ENCODE measurements at regions not wholly inside any gene's neighbourhood (a gene's known extent, or its start where the extent isn't known, plus 50 kb on each side); places are given as distances from the start of the nearest gene placed in this dataset.

GRCh38 chr15:98416222-98416855, 232.0 kb upstream of the IGF1R start:
- TF ChIP-seq CREB5 (CRISPR knock-in tag; IDR thresholded peaks at IDR 0.05; ENCODE audit: low read depth), result no peak
- no peak for TF ChIP-seq ZFP3 (CRISPR knock-in tag; IDR thresholded peaks at IDR 0.05)
- no peak for TF ChIP-seq PATZ1 (CRISPR knock-in tag; IDR thresholded peaks at IDR 0.05; ENCODE audit: borderline replicate concordance)
- TF ChIP-seq ESRRG (CRISPR knock-in tag; IDR thresholded peaks at IDR 0.05), result no peak
- no peak for TF ChIP-seq CSRNP3 (CRISPR knock-in tag; IDR thresholded peaks at IDR 0.05)
- TF ChIP-seq TSHZ2 (CRISPR knock-in tag; IDR thresholded peaks at IDR 0.05), result no peak
- no peak for TF ChIP-seq ARNTL (CRISPR knock-in tag; IDR thresholded peaks at IDR 0.05; ENCODE audit: borderline replicate concordance, low read depth)
- TF ChIP-seq ISL1 (CRISPR knock-in tag; IDR thresholded peaks at IDR 0.05), result no peak
- TF ChIP-seq POU6F1 (CRISPR knock-in tag; IDR thresholded peaks at IDR 0.05; ENCODE audit: borderline replicate concordance, low read depth), result no peak
- TF ChIP-seq TOX (CRISPR knock-in tag; IDR thresholded peaks at IDR 0.05; ENCODE audit: borderline replicate concordance), result no peak
- TF ChIP-seq ZNF8 (CRISPR knock-in tag; IDR thresholded peaks at IDR 0.05), result no peak
- TF ChIP-seq RARB (CRISPR knock-in tag; IDR thresholded peaks at IDR 0.05), result no peak
- TF ChIP-seq ZFP30 (CRISPR knock-in tag; IDR thresholded peaks at IDR 0.05), result no peak
